ENCODE measurements at regions not wholly inside any gene's neighbourhood (a gene's known extent, or its start where the extent isn't known, plus 50 kb on each side); places are given as distances from the start of the nearest gene placed in this dataset.

- TF ChIP-seq CTCF (IDR thresholded peaks at IDR 0.05; ENCODE audit: borderline replicate concordance, insufficient read depth, low read depth, low read length), result no peak
- no peak overlapping the region for H3K4me3 ChIP-seq (ENCODE audit: low read depth, low read length)
Observed at GRCh38 chr2:226387499-226387942, 412.1 kb downstream of the IRS1 start.

- no peak for TF ChIP-seq CTCF (IDR thresholded peaks at IDR 0.05; ENCODE audit: borderline replicate concordance, insufficient read depth, low read depth, low read length)
- H3K4me3 ChIP-seq (ENCODE audit: low read depth, low read length), result no peak overlapping the region
Observed at GRCh38 chr2:226383461-226383860, 416.2 kb downstream of the IRS1 start.

GRCh38 chr2:226380679-226381078 lies 418.9 kb downstream of the IRS1 start:
- H3K4me3 ChIP-seq (ENCODE audit: low read depth, low read length), result no peak overlapping the region
- TF ChIP-seq CTCF (IDR thresholded peaks at IDR 0.05; ENCODE audit: borderline replicate concordance, insufficient read depth, low read depth, low read length), result no peak

GRCh38 chr2:226378753-226379705 lies 420.6 kb downstream of the IRS1 start:
- no peak for TF ChIP-seq CTCF (IDR thresholded peaks at IDR 0.05; ENCODE audit: borderline replicate concordance, insufficient read depth, low read depth, low read length)
- no peak overlapping the region for H3K4me3 ChIP-seq (ENCODE audit: low read depth, low read length)

GRCh38 chr2:226376516-226377180 lies 423.0 kb downstream of the IRS1 start:
- no peak for TF ChIP-seq CTCF (IDR thresholded peaks at IDR 0.05; ENCODE audit: borderline replicate concordance, insufficient read depth, low read depth, low read length)
- no peak overlapping the region for H3K4me3 ChIP-seq (ENCODE audit: low read depth, low read length)

- TF ChIP-seq CTCF (IDR thresholded peaks at IDR 0.05; ENCODE audit: borderline replicate concordance, insufficient read depth, low read depth, low read length), result no peak
- H3K4me3 ChIP-seq (ENCODE audit: low read depth, low read length), result no peak overlapping the region
Observed at GRCh38 chr2:226366920-226367319, 432.7 kb downstream of the IRS1 start.

All from GM12875 (cell line).